ENCODE measurements at regions not wholly inside any gene's neighbourhood (a gene's known extent, or its start where the extent isn't known, plus 50 kb on each side); places are given as distances from the start of the nearest gene placed in this dataset.

GRCh38 chr1:8104278-8105236, 78.4 kb upstream of the ERRFI1 start:
- peak overlapping the region; percentile 20; the same call in 1 of the 2 replicates for H2AFZ ChIP-seq (ENCODE audit: low read length)
- CTCF ChIA-PET (ENCODE audit: partially characterized antibody), result interaction anchor here (0.6 to 0.8 kb wide), 3 partner anchors 51 to 193 kb away, joined by 3 to 4 read pairs (median 3); no protein-coding TSS in a partner anchor

More at GRCh38 chr1:8104278-8105236, 78.4 kb upstream of the ERRFI1 start:
- Histone ChIP-seq H3K27ac (ENCODE audit: low read depth, low read length) (no peak overlapping the region), H3K4me3 (ENCODE audit: extremely low read depth in 1 of 4, insufficient read depth in 2 of 4, low read depth in 3 of 4, low read length in 4 of 4) (no peak overlapping the region), H3K36me3 (ENCODE audit: control insufficient read depth in 2 of 4, insufficient read depth in 4 of 4, low read length in 3 of 4) (no peaks in the 10 kb centered on the region), H3K9ac (replicated peaks in 1 of 4; ENCODE audit: extremely low read depth in 1 of 4, low read depth in 3 of 4, low read length in 3 of 4) (no peak overlapping the region), H3K23ac (ENCODE audit: insufficient read length) (no peak overlapping the region), H2AK5ac (ENCODE audit: low read depth, low read length) (no peak overlapping the region), H4K91ac (replicated peaks; ENCODE audit: insufficient read length, low read length) (no peak overlapping the region), H4K5ac (ENCODE audit: insufficient read length, low read depth, low read length) (no peak overlapping the region), H3K23me2 (ENCODE audit: low read depth, low read length) (no peaks in the 10 kb centered on the region), H2BK12ac (ENCODE audit: low read depth, low read length) (no peak overlapping the region), H4K20me1 (replicated peaks in 1 of 2; ENCODE audit: control insufficient read depth in 1 of 2, insufficient read depth in 2 of 2, low read length in 2 of 2) (no peaks in the 10 kb centered on the region), H3K4ac (replicated peaks; ENCODE audit: insufficient read length, low read depth, low read length) (no peak overlapping the region), H4K8ac (ENCODE audit: extremely low read depth, insufficient read depth, low read length) (no peak overlapping the region), H2BK5ac (ENCODE audit: low read depth, low read length) (no peak overlapping the region), H3K14ac (ENCODE audit: insufficient read length) (no peak overlapping the region), H3K27me3 (replicated peaks in 1 of 4; ENCODE audit: control insufficient read depth in 3 of 4, extremely low read depth in 1 of 4, insufficient read depth in 3 of 4, low read length in 3 of 4) (no peaks in the 10 kb centered on the region), H3K4me1 (replicated peaks in 1 of 4; ENCODE audit: control insufficient read depth in 3 of 4, insufficient read depth in 4 of 4, low read length in 3 of 4) (no peaks in the 10 kb centered on the region; a peak in 1 of 7 replicates), H3K18ac (ENCODE audit: extremely low read depth, low read length) (no peak overlapping the region), H3K4me2 (ENCODE audit: insufficient read depth in 1 of 2, low read depth in 2 of 2, low read length in 2 of 2) (no peak overlapping the region), H3K79me1 (ENCODE audit: low read depth, low read length) (no peaks in the 10 kb centered on the region), H2BK120ac (replicated peaks; ENCODE audit: low read depth, low read length) (no peak overlapping the region), H3K9me3 (ENCODE audit: insufficient read depth in 2 of 2, low read depth in 1 of 2, low read length in 1 of 2) (no peaks in the 10 kb centered on the region), H3K56ac (replicated peaks; ENCODE audit: insufficient read length, low read depth, low read length) (no peak overlapping the region), H2BK15ac (ENCODE audit: low read length) (no peak overlapping the region), H2BK20ac (ENCODE audit: low read length) (0 out of 2 replicates have a peak overlapping the region, but pooled peaks have one; percentile 11), H3K79me2 (ENCODE audit: control insufficient read depth in 1 of 2, insufficient read depth in 2 of 2, low read length in 2 of 2) (no peaks in the 10 kb centered on the region)
- POLR2A ChIA-PET (ENCODE audit: partially characterized antibody), result no interaction called here
- 89% methylated on average over 16 of the region's 16 CpGs; no CpG with 5 or more reads in 1 of the 2 experiments for WGBS, 2 experiments (ENCODE audit: extremely low coverage in 1 of 2, insufficient coverage in 1 of 2, insufficient read length in 1 of 2, insufficient replicate concordance in 2 of 2, low coverage in 1 of 2, low lambda C conversion rate in 2 of 2, missing lambda C conversion rate in 1 of 2)
- DNase-seq (ENCODE audit: low read depth in 1 of 2, low spot score in 2 of 2), result no peak
- no peak for TF ChIP-seq POLR2AphosphoS5 (IDR thresholded peaks at IDR 0.05; ENCODE audit: low read depth, low read length)
- no peak for TF ChIP-seq BACH1 (IDR thresholded peaks at IDR 0.05; ENCODE audit: low read length)
- no peak for TF ChIP-seq RNF2 (IDR thresholded peaks at IDR 0.05; ENCODE audit: borderline replicate concordance, low read depth, low read length, missing control alignments, poor library complexity, severe bottlenecking)
- TF ChIP-seq EGR1 (IDR thresholded peaks at IDR 0.05; ENCODE audit: borderline replicate concordance, low read depth, low read length), result no peak
- TF ChIP-seq ASH2L (IDR thresholded peaks at IDR 0.05; ENCODE audit: low read length), result no peak
- no peak for FAIRE-seq

Data from H1 (cell line).